HG03575 (cell line): ENCODE measurements at regions not wholly inside any gene's neighbourhood (a gene's known extent, or its start where the extent isn't known, plus 50 kb on each side); places are given as distances from the start of the nearest gene placed in this dataset.
"Not testable (repeated sequence)": the region's sequence is repeated elsewhere in the genome, so short reads cannot be mapped to it uniquely, and the experiment has no call there.

ENCODE experiments used
- ATAC-seq: cut with Tn5 transposase; IDR thresholded peaks from one replicate; pipeline ENCODE4 v1.9.1; 2021; ENCODE audit not compliant: unreplicated experiment, insufficient number of reproducible peaks, low FRiP score; ENCODE audit errors: extremely low read depth

GRCh38 chr18:30674596-30674995, 367.9 kb downstream of the DSC3 start:
- no peak for ATAC-seq

- ATAC-seq = not testable (repeated sequence)
These were observed 370.1 kb downstream of the DSC3 start for GRCh38 chr18:30672439-30672838.

- ATAC-seq = no peak
These were observed 384.2 kb downstream of the DSC3 start for GRCh38 chr18:30658306-30658705.

GRCh38 chr18:30652387-30652786, 390.2 kb downstream of the DSC3 start:
- ATAC-seq = no peak

- ATAC-seq = no peak
These were observed 392.0 kb downstream of the DSC3 start for GRCh38 chr18:30650499-30650898.

- no peak for ATAC-seq
These were observed 398.4 kb downstream of the DSC3 start for GRCh38 chr18:30644158-30644557.

- ATAC-seq = no peak
These were observed 403.2 kb downstream of the DSC3 start for GRCh38 chr18:30639361-30639760.

GRCh38 chr18:30634249-30634648, 408.3 kb downstream of the DSC3 start:
- ATAC-seq = no peak

- no peak for ATAC-seq
These were observed 410.4 kb downstream of the DSC3 start for GRCh38 chr18:30632071-30632698.

- no peak for ATAC-seq
These were observed 416.6 kb downstream of the DSC3 start for GRCh38 chr18:30625961-30626360.

GRCh38 chr18:30623401-30624065, 419.0 kb downstream of the DSC3 start:
- no peak for ATAC-seq

GRCh38 chr18:30622635-30623034, 419.9 kb downstream of the DSC3 start:
- ATAC-seq = no peak

GRCh38 chr18:30622104-30622503, 420.4 kb downstream of the DSC3 start:
- no peak for ATAC-seq

GRCh38 chr18:30618567-30618966, 424.0 kb downstream of the DSC3 start:
- ATAC-seq = no peak

GRCh38 chr18:30616414-30616813, 426.1 kb downstream of the DSC3 start:
- ATAC-seq = no peak

- ATAC-seq = no peak
These were observed 429.1 kb downstream of the DSC3 start for GRCh38 chr18:30613467-30613801.

- ATAC-seq = no peak
These were observed 441.0 kb downstream of the DSC3 start for GRCh38 chr18:30601541-30601940.

- no peak for ATAC-seq
These were observed 445.3 kb downstream of the DSC3 start for GRCh38 chr18:30597202-30597601.

GRCh38 chr18:30596635-30597034, 445.9 kb downstream of the DSC3 start:
- ATAC-seq = no peak

- no peak for ATAC-seq
These were observed 446.6 kb downstream of the DSC3 start for GRCh38 chr18:30595942-30596341.

GRCh38 chr18:30594911-30595310, 447.6 kb downstream of the DSC3 start:
- ATAC-seq = not testable (repeated sequence)
